ENCODE measurements at regions not wholly inside any gene's neighbourhood (a gene's known extent, or its start where the extent isn't known, plus 50 kb on each side); places are given as distances from the start of the nearest gene placed in this dataset.
A peak's percentile ranks its signal among the peaks of the same experiment; 100 is the strongest.
"Not testable (repeated sequence)": the region's sequence is repeated elsewhere in the genome, so short reads cannot be mapped to it uniquely, and the experiment has no call there.

DNA sequence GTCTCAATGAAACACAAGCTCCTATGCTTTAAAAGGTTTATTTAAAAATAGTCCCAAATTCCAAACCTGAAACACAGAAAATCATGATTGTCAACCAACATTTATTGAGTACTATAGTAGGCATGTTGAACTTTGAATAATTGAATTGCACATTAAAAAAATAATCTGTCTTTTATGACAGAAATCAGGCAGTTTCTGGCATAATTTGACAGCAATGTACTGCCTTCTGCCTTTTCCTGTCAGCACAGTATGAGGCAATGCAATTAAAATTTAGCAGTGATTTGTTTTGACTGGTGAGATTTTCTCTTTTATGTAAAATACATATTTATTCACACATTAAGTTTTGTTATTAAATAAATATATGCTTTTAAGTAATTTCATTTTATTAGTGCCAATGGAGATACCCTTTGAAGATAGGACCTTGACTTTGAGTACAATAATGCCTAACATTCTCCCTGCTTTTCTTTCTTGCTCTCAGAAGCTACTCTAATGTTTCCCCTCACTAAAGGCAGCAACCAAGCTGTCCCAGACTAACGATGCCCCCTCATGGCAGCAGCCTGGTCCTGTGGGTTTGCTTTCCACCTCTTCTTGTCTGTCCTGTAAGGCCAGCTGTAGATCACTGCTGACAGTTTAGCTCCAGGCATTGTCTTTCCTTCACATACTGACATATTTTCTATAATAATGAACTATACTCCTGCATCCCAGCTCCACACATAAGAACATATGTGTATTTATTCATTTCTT, 346.7 kb downstream of the IL20RB start:
- DNase-seq: peak; percentile 2

DNA sequence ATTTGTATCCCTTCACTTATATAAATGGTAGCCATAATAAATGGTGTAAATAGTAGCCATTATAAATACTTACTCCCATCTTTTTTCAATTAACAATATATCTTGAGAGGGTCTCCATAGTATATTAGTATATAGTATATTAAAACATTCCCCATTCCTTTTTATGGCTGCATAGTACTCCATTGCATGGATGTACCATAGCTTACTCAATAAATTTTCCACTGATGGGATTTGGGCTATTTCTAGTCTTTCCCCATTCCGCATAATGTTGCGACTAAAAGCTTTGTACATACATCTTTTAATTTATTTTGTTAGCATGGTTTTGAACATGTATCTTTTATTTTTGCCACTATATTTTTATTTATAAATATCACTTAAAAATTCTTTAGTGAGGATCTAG, 366.3 kb downstream of the IL20RB start:
- DNase-seq: no peak

- DNase-seq: no peak
These were observed 367.4 kb downstream of the IL20RB start for GRCh38 chr3:137325170-137325569.

GRCh38 chr3:137325934-137326333, 368.2 kb downstream of the IL20RB start:
- DNase-seq: no peak

GRCh38 chr3:137329594-137329993, 371.8 kb downstream of the IL20RB start:
- no peak for DNase-seq

- no peak for DNase-seq
These were observed 372.5 kb downstream of the IL20RB start for GRCh38 chr3:137330246-137330645.

- peak; percentile 3 for DNase-seq
These were observed 374.5 kb downstream of the IL20RB start for GRCh38 chr3:137332297-137332696.

DNA sequence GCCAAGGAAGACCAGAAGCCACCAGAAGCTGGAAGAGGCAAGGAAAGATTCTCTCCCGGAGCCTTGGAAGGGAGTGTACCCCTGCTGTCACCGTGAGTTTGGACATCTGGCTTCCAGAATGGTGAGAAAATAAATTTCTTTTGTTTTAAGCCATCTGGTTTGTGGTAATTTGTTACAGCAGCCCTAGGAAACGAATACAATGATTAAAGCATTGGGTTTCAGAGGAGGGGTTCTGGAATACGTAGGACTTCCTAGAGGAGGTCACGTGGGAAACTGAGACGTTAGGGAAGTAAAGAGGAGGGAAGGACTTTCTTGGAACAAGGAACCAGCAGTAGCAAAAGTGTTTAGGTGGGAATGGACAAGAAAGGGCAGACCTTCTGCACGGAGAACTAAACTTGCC, 377.7 kb downstream of the IL20RB start:
- no peak for DNase-seq

GRCh38 chr3:137338400-137338799, 380.6 kb downstream of the IL20RB start:
- not testable (repeated sequence) for DNase-seq

GRCh38 chr3:137343283-137343682, 385.5 kb downstream of the IL20RB start:
- no peak for DNase-seq

GRCh38 chr3:137347132-137347531, 389.3 kb downstream of the IL20RB start:
- no peak for DNase-seq

DNA sequence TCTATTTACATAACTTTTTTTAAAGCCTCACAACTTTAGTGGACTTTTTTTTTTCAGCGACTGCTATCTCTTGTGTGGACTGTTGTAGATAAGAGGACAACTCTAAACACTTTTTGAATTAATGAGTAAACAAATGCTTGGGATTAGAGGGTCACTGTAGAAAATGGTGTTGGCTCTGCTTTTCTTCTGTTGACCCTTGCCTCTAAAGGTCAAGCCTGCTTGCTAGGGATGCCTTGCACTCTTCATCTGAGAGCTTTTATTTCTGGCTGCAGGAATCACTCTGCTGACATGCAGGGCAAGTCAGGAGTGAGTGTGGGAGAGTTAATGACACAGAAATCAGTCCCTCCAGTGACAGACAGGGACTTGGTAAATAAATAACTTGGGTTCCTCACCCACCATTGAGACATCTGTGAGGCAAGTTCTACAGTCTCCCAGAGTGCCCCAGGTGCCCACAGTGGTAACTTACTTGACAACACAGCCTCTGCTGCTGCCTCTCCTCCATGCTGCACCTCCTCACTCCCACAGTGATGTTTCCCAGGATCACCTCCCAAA, 390.1 kb downstream of the IL20RB start:
- DNase-seq: no peak

- no peak for DNase-seq
These were observed 391.2 kb downstream of the IL20RB start for GRCh38 chr3:137348936-137349335.

DNA sequence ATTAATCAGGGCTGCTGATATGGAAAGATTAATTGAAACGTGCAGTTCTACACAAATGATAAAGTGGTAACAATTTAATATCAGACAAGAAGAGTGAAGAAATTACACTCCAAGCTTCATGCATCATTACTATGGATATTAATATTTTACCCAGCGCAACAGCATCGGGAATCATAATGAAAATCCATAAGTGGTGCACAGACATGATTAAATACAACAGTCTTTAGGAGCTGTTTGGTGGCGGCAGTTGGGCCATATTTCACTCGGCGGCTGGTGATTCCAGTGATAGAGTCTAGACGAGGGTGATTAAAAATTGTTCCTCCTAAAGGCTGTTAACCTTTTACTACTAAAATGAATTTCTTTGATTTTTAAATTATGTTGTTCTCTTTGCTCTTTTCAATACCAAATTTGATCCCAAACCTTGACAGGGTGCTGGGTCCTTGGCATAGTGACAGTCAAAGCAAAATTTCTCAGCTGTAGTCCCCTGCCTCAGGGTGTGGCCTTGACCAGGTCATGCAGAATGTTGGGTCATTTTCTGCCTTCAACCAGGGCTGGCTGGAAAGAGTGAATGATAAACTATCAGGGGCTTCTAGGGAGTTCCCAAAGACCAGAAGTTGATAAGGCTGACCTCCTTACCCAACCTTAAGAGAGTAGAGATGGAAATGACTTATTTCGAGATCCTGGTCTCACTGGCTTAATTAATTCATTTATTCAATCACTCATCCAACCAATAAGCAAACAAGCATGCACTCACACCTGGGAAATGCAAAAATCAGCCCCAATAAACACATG, 392.0 kb downstream of the IL20RB start:
- no peak for DNase-seq

DNA sequence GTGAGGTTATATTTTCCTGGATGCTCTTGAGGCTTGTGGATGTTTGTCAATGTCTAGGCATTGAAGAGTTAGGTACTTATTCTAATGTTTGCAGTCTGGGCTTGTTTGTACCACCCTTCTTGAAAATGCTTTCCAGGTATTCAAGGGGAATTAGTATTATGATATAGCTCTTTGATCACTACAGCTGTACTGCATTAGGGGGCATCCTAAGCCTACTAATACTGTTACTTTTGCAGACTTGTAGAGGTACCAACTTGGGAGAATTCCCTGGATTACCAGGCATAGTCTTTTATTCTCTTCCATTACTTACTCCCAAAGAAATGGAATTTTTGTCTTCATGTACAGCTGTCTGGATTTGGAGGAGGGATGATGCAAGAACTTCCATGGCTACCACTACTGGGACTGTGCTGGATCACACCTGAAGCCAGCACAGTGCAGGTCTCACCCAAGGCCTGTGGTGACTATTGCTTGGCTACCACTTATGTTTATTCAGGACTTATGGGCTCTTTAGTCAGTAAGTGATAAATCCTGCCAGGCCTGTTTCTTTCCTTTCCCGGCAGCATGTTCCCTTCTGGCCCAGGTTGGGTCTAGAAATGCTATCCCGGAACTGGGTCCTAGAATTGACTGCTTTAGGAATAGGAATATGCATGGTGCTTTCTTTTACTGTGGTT, 402.9 kb downstream of the IL20RB start:
- DNase-seq: no peak

DNA sequence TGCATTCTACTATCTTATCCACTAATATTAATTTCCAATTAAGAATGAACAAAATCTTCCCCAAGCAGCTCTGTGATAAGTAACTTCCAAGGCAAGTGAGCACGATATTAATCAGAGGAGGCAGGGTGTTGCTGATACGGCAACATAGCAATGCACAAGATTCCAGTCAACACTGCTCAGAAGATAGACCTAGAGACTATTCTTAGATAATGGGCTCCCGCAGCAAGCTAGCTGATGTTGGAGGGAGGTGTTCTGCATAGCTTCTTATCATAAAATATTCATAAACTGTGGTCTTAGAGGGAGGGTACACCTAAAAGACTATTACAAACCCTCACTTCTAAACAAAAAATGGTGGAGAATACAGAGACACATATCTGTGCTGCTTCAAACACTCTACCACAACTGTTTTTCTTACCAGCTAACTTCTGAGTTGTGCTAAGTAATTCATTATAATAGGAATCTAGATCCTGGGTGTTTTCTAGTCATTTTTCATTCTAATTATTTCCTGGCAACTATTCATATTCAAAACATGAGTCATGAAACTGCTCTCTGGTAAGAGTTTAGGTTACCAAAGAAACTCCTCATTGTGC, 382.0 kb upstream of the SOX14 start:
- DNase-seq: no peak

DNA sequence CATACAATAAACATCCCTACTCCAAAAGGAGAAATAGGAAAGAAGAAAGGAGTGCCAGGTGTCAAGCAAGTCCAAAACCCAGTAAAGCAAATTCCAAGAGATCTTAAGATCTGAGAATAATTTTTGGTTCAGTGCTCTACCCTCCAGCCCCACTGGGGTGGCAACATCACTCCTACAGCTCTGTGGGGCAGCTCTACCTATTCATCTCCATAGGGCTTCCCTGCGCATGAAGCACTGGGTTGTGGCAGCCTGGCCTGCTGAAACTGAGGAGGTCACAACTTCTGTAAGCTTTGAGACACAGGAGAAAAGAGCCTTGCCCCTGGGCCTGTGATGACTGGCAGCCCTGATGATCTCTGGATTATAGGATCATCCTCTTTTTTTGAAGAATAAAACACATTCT, 378.2 kb upstream of the SOX14 start:
- DNase-seq: no peak

DNA sequence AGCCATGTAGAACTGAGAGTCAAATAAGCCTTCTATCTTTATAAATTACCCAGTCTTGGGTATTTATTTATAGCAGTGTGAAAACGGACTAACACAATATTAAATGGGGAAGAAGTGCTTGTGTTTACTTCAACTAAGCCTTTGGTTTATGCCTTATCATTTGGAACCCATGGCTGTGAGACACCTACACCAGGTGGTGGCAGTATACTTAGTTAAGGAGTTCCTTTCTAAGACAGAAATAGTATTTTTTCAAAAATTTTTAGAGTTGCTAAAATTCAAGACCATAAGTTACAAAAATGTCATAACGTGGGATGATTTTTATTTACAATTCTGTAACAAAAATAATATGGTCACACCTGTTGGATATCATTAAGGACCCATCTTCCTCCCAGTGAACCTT, 354.5 kb upstream of the SOX14 start:
- no peak for DNase-seq

DNA sequence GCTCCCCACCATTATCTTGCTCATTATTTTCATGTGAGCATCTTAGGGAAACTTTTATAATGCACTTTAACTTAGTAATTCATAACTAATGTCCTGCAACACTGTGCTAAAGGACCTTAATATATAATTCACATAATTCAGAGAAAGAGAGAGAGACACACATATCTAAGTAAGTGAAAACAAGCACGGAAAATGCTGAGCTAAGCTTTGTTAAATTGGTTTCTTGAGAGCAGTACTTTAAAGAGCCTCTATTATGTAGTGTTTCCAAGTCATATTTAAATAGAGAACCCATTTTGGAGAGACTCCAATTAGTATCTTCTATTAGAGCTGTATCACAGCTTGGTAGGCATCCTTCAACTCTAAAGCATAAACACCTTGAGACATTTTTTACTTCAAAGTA, 354.1 kb upstream of the SOX14 start:
- no peak for DNase-seq

GRCh38 chr3:137420198-137420995, 343.7 kb upstream of the SOX14 start:
- DNase-seq: no peak

- no peak for DNase-seq
These were observed 325.6 kb upstream of the SOX14 start for GRCh38 chr3:137438561-137438960.

DNA sequence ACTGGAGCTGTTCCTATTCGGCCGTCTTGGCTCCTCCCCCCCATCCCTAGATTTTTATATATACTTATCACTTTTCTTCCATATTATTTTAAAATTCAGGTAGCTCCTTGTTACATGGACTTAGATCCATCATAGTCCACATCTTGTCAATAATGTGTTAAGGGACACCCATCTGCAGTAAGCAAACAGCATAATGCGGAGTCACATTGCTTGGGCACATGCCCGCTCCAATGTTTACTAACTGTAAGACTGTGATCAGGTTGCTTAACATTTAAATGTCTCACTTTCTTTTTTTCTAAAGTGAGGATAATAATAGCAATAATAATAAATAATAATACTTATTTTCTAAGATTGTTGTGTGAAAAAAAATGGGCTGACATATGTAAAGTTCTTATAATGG, 303.2 kb upstream of the SOX14 start:
- no peak for DNase-seq

All from hematopoietic multipotent progenitor cell treated with erythropoietin and hydrocortisone succinate and interleukin-3 and kit ligand, for 8 days (in vitro differentiated cells).